ENCODE measurements at regions not wholly inside any gene's neighbourhood (a gene's known extent, or its start where the extent isn't known, plus 50 kb on each side); places are given as distances from the start of the nearest gene placed in this dataset.
A peak's percentile ranks its signal among the peaks of the same experiment; 100 is the strongest.

DNA sequence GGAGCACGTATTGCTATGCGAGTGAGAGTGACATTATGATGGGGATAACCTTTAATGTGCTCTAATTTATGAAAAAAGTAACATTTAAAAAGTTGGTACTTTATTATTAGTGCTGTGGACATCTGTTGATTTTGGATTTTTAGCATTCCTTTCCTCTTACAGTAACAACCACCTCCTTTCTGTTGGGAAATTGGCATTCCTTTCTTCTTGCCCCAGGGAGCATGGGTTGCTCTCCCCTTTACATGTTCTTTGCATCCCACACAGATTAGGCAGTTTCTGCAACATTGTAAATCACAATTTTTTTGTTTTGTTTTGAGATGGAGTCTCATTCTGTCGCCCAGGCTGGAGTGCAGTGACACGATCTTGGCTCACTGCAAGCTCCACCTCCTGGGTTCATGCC, 300.2 kb downstream of the LPIN1 start:
- peak overlapping the region; percentile 37 for H3K4me3 ChIP-seq (ENCODE audit: low read length)
- peak; percentile 61 for DNase-seq (ENCODE audit: low read depth)
- no peaks in the 10 kb centered on the region for H3K27me3 ChIP-seq (replicated peaks; ENCODE audit: control insufficient read depth, insufficient read depth, low read length)
- no peaks in the 10 kb centered on the region for H3K36me3 ChIP-seq (ENCODE audit: control insufficient read depth, insufficient read depth, low read length, severe bottlenecking)
- H3K9ac ChIP-seq (ENCODE audit: low read length), result no peak overlapping the region
- no peaks in the 10 kb centered on the region for H3K9me3 ChIP-seq (ENCODE audit: control insufficient read depth, low read length)
- H3K4me1 ChIP-seq (ENCODE audit: control insufficient read depth, insufficient read depth, low read length), result peaks cover 5% of the 10 kb centered on the region

DNA sequence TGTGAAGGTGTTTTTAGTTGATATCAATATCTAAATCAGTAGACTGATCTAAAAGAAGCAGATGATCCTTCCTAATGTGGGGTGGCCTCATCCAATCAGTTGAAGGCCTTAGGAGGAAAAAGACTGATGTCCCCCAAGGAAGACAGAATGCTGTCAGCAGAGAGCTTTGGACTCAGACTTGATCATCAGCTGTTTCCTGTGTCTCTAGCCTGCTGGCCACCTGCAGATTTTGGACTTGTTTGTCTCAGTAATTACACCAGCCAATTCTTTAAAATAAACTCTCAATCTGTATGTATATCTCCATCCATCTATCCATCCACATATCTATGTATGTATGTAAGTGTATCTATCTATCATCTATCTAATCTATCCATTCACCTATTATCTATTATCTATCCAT, 301.3 kb downstream of the LPIN1 start:
- no peak overlapping the region for H3K4me3 ChIP-seq (ENCODE audit: low read length)
- H3K4me1 ChIP-seq (ENCODE audit: control insufficient read depth, insufficient read depth, low read length), result peaks cover 8% of the 10 kb centered on the region
- H3K9me3 ChIP-seq (ENCODE audit: control insufficient read depth, low read length), result no peaks in the 10 kb centered on the region
- DNase-seq (ENCODE audit: low read depth), result no peak
- H3K36me3 ChIP-seq (ENCODE audit: control insufficient read depth, insufficient read depth, low read length, severe bottlenecking), result no peaks in the 10 kb centered on the region
- no peak overlapping the region for H3K9ac ChIP-seq (ENCODE audit: low read length)
- H3K27me3 ChIP-seq (replicated peaks; ENCODE audit: control insufficient read depth, insufficient read depth, low read length), result no peaks in the 10 kb centered on the region

DNA sequence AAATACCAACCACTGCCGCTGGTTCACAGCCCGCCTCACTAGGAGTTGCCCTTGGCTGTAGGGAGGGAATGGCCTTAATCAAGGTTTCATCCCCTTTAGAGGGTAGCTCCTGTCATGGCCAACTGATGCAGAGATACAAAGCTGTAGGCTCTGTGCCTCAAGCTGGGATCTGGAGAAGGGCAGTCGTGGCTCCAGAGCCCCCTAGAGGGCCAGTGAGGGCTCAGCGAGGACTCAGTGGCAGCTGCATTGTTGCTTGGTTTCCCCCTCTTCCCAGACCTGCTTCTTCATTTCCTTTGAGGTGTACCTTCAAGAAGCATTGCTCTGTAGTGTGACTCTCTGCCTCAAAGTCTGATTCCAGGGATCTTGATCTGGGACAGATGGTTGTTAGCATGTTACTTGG, 302.1 kb downstream of the LPIN1 start:
- Histone ChIP-seq H3K9ac (ENCODE audit: low read length) (no peak overlapping the region), H3K4me1 (ENCODE audit: control insufficient read depth, insufficient read depth, low read length) (peaks cover 8% of the 10 kb centered on the region), H3K36me3 (ENCODE audit: control insufficient read depth, insufficient read depth, low read length, severe bottlenecking) (no peaks in the 10 kb centered on the region), H3K9me3 (ENCODE audit: control insufficient read depth, low read length) (no peaks in the 10 kb centered on the region), H3K27me3 (replicated peaks; ENCODE audit: control insufficient read depth, insufficient read depth, low read length) (no peaks in the 10 kb centered on the region), H3K4me3 (ENCODE audit: low read length) (no peak overlapping the region)
- no peak for DNase-seq (ENCODE audit: low read depth)

DNA sequence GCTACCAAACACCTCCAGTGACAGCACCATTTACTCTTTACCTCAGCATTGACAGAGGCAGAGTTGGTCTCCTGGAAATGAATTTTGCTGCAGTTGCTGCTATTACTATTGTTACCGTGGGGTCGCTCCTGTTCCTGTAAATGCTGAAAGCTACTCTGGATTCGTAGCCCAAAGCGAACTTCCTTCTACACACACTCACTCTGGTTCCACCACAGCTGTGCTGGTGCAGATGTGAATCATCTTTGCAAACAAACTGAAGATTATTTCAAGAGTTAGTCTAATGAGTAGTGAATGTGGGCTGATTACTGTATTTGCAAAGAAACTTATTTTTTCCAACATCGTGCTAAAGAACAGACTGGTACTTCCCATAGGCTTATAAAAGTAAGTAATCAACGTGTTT, 304.0 kb downstream of the LPIN1 start:
- H3K27me3 ChIP-seq (replicated peaks; ENCODE audit: control insufficient read depth, insufficient read depth, low read length), result no peaks in the 10 kb centered on the region
- no peak overlapping the region for H3K9ac ChIP-seq (ENCODE audit: low read length)
- peaks cover 8% of the 10 kb centered on the region for H3K4me1 ChIP-seq (ENCODE audit: control insufficient read depth, insufficient read depth, low read length)
- no peaks in the 10 kb centered on the region for H3K9me3 ChIP-seq (ENCODE audit: control insufficient read depth, low read length)
- DNase-seq (ENCODE audit: low read depth), result peak; percentile 74
- no peaks in the 10 kb centered on the region for H3K36me3 ChIP-seq (ENCODE audit: control insufficient read depth, insufficient read depth, low read length, severe bottlenecking)
- H3K4me3 ChIP-seq (ENCODE audit: low read length), result no peak overlapping the region

DNA sequence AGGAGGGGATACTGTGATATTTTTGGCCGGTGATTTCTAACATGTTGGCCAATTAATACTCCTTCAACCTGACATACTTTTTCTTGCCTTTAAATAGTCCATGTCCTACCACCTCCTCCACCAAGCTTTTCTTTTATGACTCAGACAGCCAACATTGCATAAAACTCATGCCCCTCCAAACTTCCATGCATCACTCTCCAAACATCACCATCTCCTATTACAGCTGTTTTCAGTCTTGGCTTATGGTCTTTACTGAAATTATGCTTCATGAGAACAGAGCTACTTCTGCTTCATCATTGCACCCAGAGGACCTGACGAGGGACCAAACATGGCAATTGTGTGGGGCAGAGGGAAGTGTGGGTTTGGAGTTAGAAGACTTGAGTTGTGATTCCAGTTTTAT, 305.4 kb downstream of the LPIN1 start:
- H3K36me3 ChIP-seq (ENCODE audit: control insufficient read depth, insufficient read depth, low read length, severe bottlenecking), result no peaks in the 10 kb centered on the region
- H3K4me1 ChIP-seq (ENCODE audit: control insufficient read depth, insufficient read depth, low read length), result peaks cover 2% of the 10 kb centered on the region
- H3K9me3 ChIP-seq (ENCODE audit: control insufficient read depth, low read length), result no peaks in the 10 kb centered on the region
- no peak overlapping the region for H3K9ac ChIP-seq (ENCODE audit: low read length)
- H3K27me3 ChIP-seq (replicated peaks; ENCODE audit: control insufficient read depth, insufficient read depth, low read length), result peaks cover 4% of the 10 kb centered on the region
- no peak overlapping the region for H3K4me3 ChIP-seq (ENCODE audit: low read length)
- DNase-seq (ENCODE audit: low read depth), result peak; percentile 84

DNA sequence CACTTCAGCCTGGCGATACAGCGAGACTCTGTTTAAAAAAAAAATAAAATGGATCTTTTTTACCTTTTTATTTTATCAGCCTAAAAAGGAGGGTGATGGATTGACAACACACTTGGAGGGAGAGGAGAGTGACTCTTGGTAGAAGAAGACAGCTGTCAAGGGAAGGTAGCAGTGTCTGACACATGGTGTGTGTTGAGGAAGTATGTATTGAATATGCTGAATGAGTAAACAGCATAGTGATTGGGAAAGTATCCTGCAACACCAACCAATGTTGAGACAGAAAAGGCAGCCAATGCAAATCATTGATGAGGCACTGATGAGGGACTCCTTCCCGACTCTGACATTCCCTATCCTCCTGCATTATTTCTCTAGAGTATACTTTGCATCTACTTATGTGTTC, 306.4 kb downstream of the LPIN1 start:
- peaks cover 9% of the 10 kb centered on the region for H3K27me3 ChIP-seq (replicated peaks; ENCODE audit: control insufficient read depth, insufficient read depth, low read length)
- H3K9me3 ChIP-seq (ENCODE audit: control insufficient read depth, low read length), result no peaks in the 10 kb centered on the region

DNA sequence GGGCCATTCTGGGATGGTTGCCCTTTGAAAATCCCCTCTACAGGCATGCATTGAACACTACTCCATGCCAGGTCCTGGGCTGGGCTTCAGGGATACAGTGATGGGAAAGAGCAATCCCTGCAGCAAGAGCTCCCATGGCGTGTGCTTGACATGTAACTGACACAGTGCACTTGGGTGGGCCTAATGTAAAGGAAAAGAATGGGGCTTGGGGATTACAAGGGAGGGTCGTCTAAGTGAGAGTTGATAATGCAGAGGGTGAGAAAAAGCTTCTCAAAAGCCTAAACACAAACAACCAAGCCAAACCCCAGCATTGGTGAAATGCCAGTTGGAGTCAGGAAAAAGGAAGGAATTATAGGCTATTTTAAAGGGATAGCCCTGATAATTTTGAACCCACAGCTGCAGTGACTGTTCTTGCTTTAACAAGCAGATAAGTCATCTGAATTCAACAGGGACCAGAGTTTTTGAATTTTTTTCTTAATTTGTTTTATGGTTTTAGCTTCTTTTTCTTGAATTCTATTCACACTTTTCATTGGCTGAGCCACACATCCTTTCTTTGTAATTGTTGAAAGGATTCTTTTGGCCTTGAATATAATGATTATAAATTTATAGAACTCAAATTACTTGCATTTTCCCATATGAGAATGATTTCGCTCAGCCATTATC, 308.7 kb downstream of the LPIN1 start:
- no peak for DNase-seq (ENCODE audit: low read depth)

More for the DNA sequence above, 306.4 kb downstream of the LPIN1 start:
- no peaks in the 10 kb centered on the region for H3K36me3 ChIP-seq (ENCODE audit: control insufficient read depth, insufficient read depth, low read length, severe bottlenecking)
- H3K9ac ChIP-seq (ENCODE audit: low read length), result no peak overlapping the region
- DNase-seq (ENCODE audit: low read depth), result no peak
- H3K4me3 ChIP-seq (ENCODE audit: low read length), result no peak overlapping the region
- H3K4me1 ChIP-seq (ENCODE audit: control insufficient read depth, insufficient read depth, low read length), result peaks cover 2% of the 10 kb centered on the region

DNA sequence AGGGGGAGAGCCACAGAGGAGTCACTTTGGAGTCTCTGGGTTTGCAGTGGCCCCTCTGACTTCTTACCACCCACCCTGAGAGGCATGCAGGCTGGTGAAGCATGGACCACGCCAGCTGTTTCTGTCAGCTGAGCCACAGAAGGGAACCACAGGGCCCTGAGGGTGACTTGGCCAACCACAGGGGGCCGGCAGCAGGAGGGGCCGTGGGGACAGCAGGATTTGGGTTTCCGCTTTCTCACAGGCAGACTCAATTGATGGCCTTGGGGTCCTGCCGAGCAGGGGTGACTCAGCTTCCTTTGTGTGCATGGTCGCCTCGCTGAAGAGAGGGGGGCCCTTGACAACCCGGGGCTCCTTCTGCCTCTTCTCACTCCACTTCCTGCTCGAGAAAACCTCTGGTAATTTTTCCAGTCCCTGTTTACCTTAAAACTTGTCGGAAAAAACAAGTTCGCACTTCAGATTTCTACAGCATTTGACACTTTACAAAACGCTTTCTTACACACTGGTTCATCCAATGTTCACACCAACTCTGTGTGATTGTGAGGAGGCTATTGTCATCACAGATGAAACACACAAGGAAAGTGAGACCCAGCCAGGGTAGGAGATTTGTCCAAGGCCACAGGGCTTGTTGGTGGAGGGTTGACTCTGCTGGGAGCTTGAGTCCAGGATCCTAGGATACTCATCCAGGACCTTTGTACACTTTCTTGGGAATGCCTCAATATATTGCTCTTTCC, 311.2 kb downstream of the LPIN1 start:
- Histone ChIP-seq H3K9ac (ENCODE audit: low read length) (no peak overlapping the region), H3K36me3 (ENCODE audit: control insufficient read depth, insufficient read depth, low read length, severe bottlenecking) (no peaks in the 10 kb centered on the region), H3K4me3 (ENCODE audit: low read length) (no peak overlapping the region), H3K27me3 (replicated peaks; ENCODE audit: control insufficient read depth, insufficient read depth, low read length) (peaks cover 9% of the 10 kb centered on the region), H3K4me1 (ENCODE audit: control insufficient read depth, insufficient read depth, low read length) (no peaks in the 10 kb centered on the region), H3K9me3 (ENCODE audit: control insufficient read depth, low read length) (no peaks in the 10 kb centered on the region)
- DNase-seq (ENCODE audit: low read depth), result no peak

More for the DNA sequence above, 308.7 kb downstream of the LPIN1 start:
- H3K27me3 ChIP-seq (replicated peaks; ENCODE audit: control insufficient read depth, insufficient read depth, low read length), result peaks cover 9% of the 10 kb centered on the region
- no peak overlapping the region for H3K9ac ChIP-seq (ENCODE audit: low read length)
- H3K4me1 ChIP-seq (ENCODE audit: control insufficient read depth, insufficient read depth, low read length), result peaks cover 2% of the 10 kb centered on the region
- H3K9me3 ChIP-seq (ENCODE audit: control insufficient read depth, low read length), result no peaks in the 10 kb centered on the region
- no peak overlapping the region for H3K4me3 ChIP-seq (ENCODE audit: low read length)
- H3K36me3 ChIP-seq (ENCODE audit: control insufficient read depth, insufficient read depth, low read length, severe bottlenecking), result no peaks in the 10 kb centered on the region

DNA sequence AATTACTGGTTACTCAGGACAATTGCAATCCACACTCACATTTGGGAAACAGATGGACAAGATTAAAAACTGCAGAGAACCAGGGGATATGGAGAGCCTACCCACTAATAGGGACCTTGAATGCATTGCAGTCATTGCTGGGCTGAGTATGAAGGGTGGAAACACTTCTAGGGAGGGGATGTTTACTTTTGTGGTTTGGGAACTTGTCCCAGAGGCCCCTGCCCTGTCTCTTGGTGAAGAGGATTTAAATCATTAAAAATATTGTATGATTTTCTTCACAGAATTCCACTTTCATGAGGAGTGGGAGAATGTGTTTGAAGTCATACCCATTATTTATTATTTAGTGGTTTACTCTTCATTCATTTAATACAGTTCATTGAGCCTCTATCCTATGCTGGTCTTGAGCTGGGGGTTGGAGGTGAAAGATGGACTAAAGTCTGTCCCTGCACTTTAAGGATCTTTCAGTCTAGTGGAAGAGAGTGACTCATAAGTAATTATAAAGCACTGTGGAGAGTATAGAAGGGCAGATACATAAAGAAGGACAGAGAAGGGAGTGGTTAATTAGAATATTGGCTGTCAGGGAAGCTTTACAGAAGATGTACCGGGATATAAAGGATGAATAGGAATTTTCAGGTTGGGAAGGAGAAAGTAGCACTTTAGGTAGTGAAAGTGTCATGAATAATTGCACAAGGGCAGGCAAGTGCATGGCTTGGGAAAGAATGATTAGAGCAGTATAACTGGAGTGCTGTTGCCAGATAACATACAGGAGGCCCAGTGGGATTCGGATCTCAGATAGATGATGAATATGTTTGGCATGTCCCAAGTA, 313.4 kb downstream of the LPIN1 start:
- H3K36me3 ChIP-seq (ENCODE audit: control insufficient read depth, insufficient read depth, low read length, severe bottlenecking), result no peaks in the 10 kb centered on the region
- no peaks in the 10 kb centered on the region for H3K4me1 ChIP-seq (ENCODE audit: control insufficient read depth, insufficient read depth, low read length)
- peaks cover 9% of the 10 kb centered on the region for H3K27me3 ChIP-seq (replicated peaks; ENCODE audit: control insufficient read depth, insufficient read depth, low read length)
- peak; percentile 61 for DNase-seq (ENCODE audit: low read depth)
- H3K9ac ChIP-seq (ENCODE audit: low read length), result no peak overlapping the region
- H3K9me3 ChIP-seq (ENCODE audit: control insufficient read depth, low read length), result peaks cover 6% of the 10 kb centered on the region
- H3K4me3 ChIP-seq (ENCODE audit: low read length), result no peak overlapping the region

DNA sequence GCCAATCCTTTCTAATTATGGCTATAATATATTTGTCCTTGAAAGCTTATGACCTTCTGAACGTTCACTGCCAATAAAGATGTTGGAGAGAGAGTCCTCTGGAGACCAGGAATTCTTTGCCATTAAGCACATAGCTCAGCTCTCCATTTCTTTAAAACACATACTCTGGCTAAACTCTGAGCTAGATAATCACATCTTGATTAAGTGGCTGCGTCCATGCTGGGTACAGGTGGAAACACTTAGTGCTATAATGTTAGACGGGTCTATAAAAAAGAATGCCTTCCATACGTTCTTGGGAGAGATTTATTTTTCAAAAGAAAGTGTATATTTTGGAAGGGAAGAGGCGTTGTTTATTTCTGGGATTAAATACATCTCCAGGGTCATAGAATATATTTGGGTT, 314.5 kb downstream of the LPIN1 start:
- Histone ChIP-seq H3K9me3 (ENCODE audit: control insufficient read depth, low read length) (peaks cover 6% of the 10 kb centered on the region), H3K9ac (ENCODE audit: low read length) (no peak overlapping the region), H3K4me3 (ENCODE audit: low read length) (no peak overlapping the region), H3K27me3 (replicated peaks; ENCODE audit: control insufficient read depth, insufficient read depth, low read length) (peaks cover 9% of the 10 kb centered on the region), H3K4me1 (ENCODE audit: control insufficient read depth, insufficient read depth, low read length) (no peaks in the 10 kb centered on the region), H3K36me3 (ENCODE audit: control insufficient read depth, insufficient read depth, low read length, severe bottlenecking) (no peaks in the 10 kb centered on the region)
- DNase-seq (ENCODE audit: low read depth), result no peak

All from adipocyte (in vitro differentiated cells).